ENCODE measurements at regions not wholly inside any gene's neighbourhood (a gene's known extent, or its start where the extent isn't known, plus 50 kb on each side); places are given as distances from the start of the nearest gene placed in this dataset.

GRCh38 chr11:104649002-104649401, 249.3 kb downstream of the CASP12 start:
- Histone ChIP-seq H3K4me3 (no peak overlapping the region), H3K27me3 (replicated peaks; ENCODE audit: insufficient read depth) (no peaks in the 10 kb centered on the region), H3K27ac (no peak overlapping the region), H3K9me3 (no peaks in the 10 kb centered on the region), H3K4me1 (ENCODE audit: control insufficient read depth in 1 of 2, low read depth in 2 of 2) (no peaks in the 10 kb centered on the region), H3K36me3 (no peaks in the 10 kb centered on the region)
- DNase-seq (ENCODE audit: low spot score) (no peak), ATAC-seq (ENCODE audit: insufficient number of reproducible peaks, low FRiP score, low read depth) (no peak)
- TF ChIP-seq CTCF (IDR thresholded peaks at IDR 0.05): no peak

- ATAC-seq (ENCODE audit: insufficient number of reproducible peaks, low FRiP score, low read depth): no peak
- Histone ChIP-seq H3K27me3 (replicated peaks; ENCODE audit: insufficient read depth) (no peaks in the 10 kb centered on the region), H3K4me3 (no peak overlapping the region), H3K27ac (no peak overlapping the region), H3K9me3 (no peaks in the 10 kb centered on the region), H3K4me1 (ENCODE audit: control insufficient read depth in 1 of 2, low read depth in 2 of 2) (no peaks in the 10 kb centered on the region), H3K36me3 (no peaks in the 10 kb centered on the region)
- no peak for DNase-seq (ENCODE audit: low spot score)
- no peak for TF ChIP-seq CTCF (IDR thresholded peaks at IDR 0.05)
Measured at GRCh38 chr11:104645261-104646222, 252.7 kb downstream of the CASP12 start.

- no peak for DNase-seq (ENCODE audit: low spot score)
Measured at GRCh38 chr11:104637662-104638170, 260.5 kb downstream of the CASP12 start.

GRCh38 chr11:104633226-104633625, 265.0 kb downstream of the CASP12 start:
- no peaks in the 10 kb centered on the region for H3K4me1 ChIP-seq (ENCODE audit: control insufficient read depth in 1 of 2, low read depth in 2 of 2)
- H3K36me3 ChIP-seq: no peaks in the 10 kb centered on the region
- H3K4me3 ChIP-seq: no peak overlapping the region
- no peak for ATAC-seq (ENCODE audit: insufficient number of reproducible peaks, low FRiP score, low read depth)
- TF ChIP-seq CTCF (IDR thresholded peaks at IDR 0.05): no peak
- no peak overlapping the region for H3K27ac ChIP-seq
- no peaks in the 10 kb centered on the region for H3K27me3 ChIP-seq (replicated peaks; ENCODE audit: insufficient read depth)
- no peak for DNase-seq (ENCODE audit: low spot score)
- no peaks in the 10 kb centered on the region for H3K9me3 ChIP-seq

More at GRCh38 chr11:104637662-104638170, 260.5 kb downstream of the CASP12 start:
- no peak for TF ChIP-seq CTCF (IDR thresholded peaks at IDR 0.05)
- no peaks in the 10 kb centered on the region for H3K4me1 ChIP-seq (ENCODE audit: control insufficient read depth in 1 of 2, low read depth in 2 of 2)
- ATAC-seq (ENCODE audit: insufficient number of reproducible peaks, low FRiP score, low read depth): no peak
- H3K4me3 ChIP-seq: no peak overlapping the region
- no peaks in the 10 kb centered on the region for H3K36me3 ChIP-seq
- no peak overlapping the region for H3K27ac ChIP-seq
- H3K27me3 ChIP-seq (replicated peaks; ENCODE audit: insufficient read depth): no peaks in the 10 kb centered on the region
- H3K9me3 ChIP-seq: no peaks in the 10 kb centered on the region

- no peak for ATAC-seq (ENCODE audit: insufficient number of reproducible peaks, low FRiP score, low read depth)
- H3K4me1 ChIP-seq (ENCODE audit: control insufficient read depth in 1 of 2, low read depth in 2 of 2): no peaks in the 10 kb centered on the region
- no peaks in the 10 kb centered on the region for H3K27me3 ChIP-seq (replicated peaks; ENCODE audit: insufficient read depth)
- no peaks in the 10 kb centered on the region for H3K9me3 ChIP-seq
- H3K36me3 ChIP-seq: no peaks in the 10 kb centered on the region
- no peak for TF ChIP-seq CTCF (IDR thresholded peaks at IDR 0.05)
- H3K4me3 ChIP-seq: no peak overlapping the region
- H3K27ac ChIP-seq: no peak overlapping the region
- DNase-seq (ENCODE audit: low spot score): no peak
Measured at GRCh38 chr11:104630352-104630751, 267.9 kb downstream of the CASP12 start.
